ENCODE measurements at regions not wholly inside any gene's neighbourhood (a gene's known extent, or its start where the extent isn't known, plus 50 kb on each side); places are given as distances from the start of the nearest gene placed in this dataset.
"Not testable (repeated sequence)": the region's sequence is repeated elsewhere in the genome, so short reads cannot be mapped to it uniquely, and the experiment has no call there.

- POLR2A ChIA-PET = interaction anchor here (0.6 kb wide), 1 partner anchor 13 kb away, joined by 4 read pairs; no protein-coding TSS in a partner anchor
- TF ChIP-seq, protein P1, sequence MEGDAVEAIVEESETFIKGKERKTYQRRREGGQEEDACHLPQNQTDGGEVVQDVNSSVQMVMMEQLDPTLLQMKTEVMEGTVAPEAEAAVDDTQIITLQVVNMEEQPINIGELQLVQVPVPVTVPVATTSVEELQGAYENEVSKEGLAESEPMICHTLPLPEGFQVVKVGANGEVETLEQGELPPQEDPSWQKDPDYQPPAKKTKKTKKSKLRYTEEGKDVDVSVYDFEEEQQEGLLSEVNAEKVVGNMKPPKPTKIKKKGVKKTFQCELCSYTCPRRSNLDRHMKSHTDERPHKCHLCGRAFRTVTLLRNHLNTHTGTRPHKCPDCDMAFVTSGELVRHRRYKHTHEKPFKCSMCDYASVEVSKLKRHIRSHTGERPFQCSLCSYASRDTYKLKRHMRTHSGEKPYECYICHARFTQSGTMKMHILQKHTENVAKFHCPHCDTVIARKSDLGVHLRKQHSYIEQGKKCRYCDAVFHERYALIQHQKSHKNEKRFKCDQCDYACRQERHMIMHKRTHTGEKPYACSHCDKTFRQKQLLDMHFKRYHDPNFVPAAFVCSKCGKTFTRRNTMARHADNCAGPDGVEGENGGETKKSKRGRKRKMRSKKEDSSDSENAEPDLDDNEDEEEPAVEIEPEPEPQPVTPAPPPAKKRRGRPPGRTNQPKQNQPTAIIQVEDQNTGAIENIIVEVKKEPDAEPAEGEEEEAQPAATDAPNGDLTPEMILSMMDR (IDR thresholded peaks at IDR 0.05; ENCODE audit: unreplicated experiment) = no peak
Observed at GRCh38 chr4:30867427-30867826, 147.3 kb downstream of the PCDH7 start.

DNA sequence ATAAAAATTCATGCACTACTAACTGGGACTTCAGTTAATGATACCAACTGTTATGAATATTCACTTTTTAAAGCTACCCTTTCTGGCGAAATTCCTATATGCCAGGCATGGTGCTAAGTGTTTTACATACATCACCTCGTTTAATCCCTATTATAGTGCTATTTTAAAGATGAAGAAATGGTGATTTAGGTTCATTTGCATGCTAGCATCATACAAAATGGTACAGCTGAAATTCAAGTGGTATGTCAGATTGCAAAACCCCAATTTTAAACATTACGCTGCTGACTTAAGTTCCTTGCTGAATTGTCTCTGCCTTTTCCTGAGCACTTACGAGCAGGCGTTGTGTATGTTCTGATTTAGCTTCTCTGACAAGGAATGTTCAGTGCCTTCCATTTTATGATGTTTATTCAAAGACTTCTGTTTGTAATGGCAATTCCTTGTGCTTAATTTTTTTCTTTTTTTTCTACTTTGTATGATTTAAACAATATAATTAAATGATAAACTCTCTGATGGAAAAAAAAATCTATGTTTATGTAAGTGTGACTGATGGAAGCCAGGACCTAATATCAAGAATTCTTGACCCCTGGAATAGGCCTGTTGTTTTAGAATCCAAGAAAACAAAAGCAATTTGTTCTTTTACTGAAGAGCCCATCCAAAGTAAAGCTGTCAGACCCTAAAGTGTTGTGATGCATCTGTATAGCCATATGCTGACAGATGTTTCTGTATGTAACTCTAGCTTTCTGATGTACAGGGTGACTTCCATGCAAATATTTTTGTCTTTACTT lies 148.1 kb downstream of the PCDH7 start:
- Mint-ChIP-seq H3K4me3 (ENCODE audit: unreplicated experiment) (no peak overlapping the region), H3K36me3 (ENCODE audit: insufficient read depth, unreplicated experiment) (no peaks in the 10 kb centered on the region), H3K27me3 (ENCODE audit: insufficient read depth, unreplicated experiment) (no peaks in the 10 kb centered on the region), H3K27ac (ENCODE audit: low read depth, unreplicated experiment) (no peak overlapping the region), H3K4me1 (ENCODE audit: insufficient read depth, unreplicated experiment) (peaks cover 9% of the 10 kb centered on the region), H3K9me3 (ENCODE audit: unreplicated experiment) (no peaks in the 10 kb centered on the region)
- TF ChIP-seq, protein P1 (IDR thresholded peaks at IDR 0.05; ENCODE audit: unreplicated experiment) = no peak
- intact Hi-C loops (cut with micrococcal nuclease) = loop anchor here (10.0 kb wide), 1 partner anchor 154 kb away; no protein-coding TSS in a partner anchor
- ChIA-PET POLR2A (interaction anchor here (0.5 to 0.7 kb wide), 2 partner anchors 720 to 1116 kb away, joined by 3 to 4 read pairs; no protein-coding TSS in a partner anchor), CTCF (no interaction called here)
- BruUV-seq (replicated peaks) = no TSS peak
- no peak for DNase-seq (ENCODE audit: unreplicated experiment)

More at GRCh38 chr4:30867427-30867826, 147.3 kb downstream of the PCDH7 start:
- no peak for DNase-seq (ENCODE audit: unreplicated experiment)
- Mint-ChIP-seq H3K27ac (ENCODE audit: low read depth, unreplicated experiment) (no peak overlapping the region), H3K36me3 (ENCODE audit: insufficient read depth, unreplicated experiment) (no peaks in the 10 kb centered on the region), H3K9me3 (ENCODE audit: unreplicated experiment) (no peaks in the 10 kb centered on the region), H3K4me1 (ENCODE audit: insufficient read depth, unreplicated experiment) (peaks cover 9% of the 10 kb centered on the region), H3K4me3 (ENCODE audit: unreplicated experiment) (no peak overlapping the region), H3K27me3 (ENCODE audit: insufficient read depth, unreplicated experiment) (no peaks in the 10 kb centered on the region)
- BruUV-seq (replicated peaks) = no TSS peak
- intact Hi-C loops (cut with micrococcal nuclease) = loop anchor here (10.0 kb wide), 1 partner anchor 153 kb away; no protein-coding TSS in a partner anchor
- CTCF ChIA-PET = interaction anchor here (0.6 to 1.1 kb wide), 2 partner anchors 162 to 306 kb away, joined by 3 read pairs; no protein-coding TSS in a partner anchor

GRCh38 chr4:30869387-30869786 lies 149.2 kb downstream of the PCDH7 start:
- POLR2A ChIA-PET; H3K36me3 Mint-ChIP-seq (ENCODE audit: insufficient read depth, unreplicated experiment); H3K4me3 Mint-ChIP-seq (ENCODE audit: unreplicated experiment); H3K27ac Mint-ChIP-seq (ENCODE audit: low read depth, unreplicated experiment); H3K9me3 Mint-ChIP-seq (ENCODE audit: unreplicated experiment); BruUV-seq (replicated peaks); CTCF ChIA-PET; H3K27me3 Mint-ChIP-seq (ENCODE audit: insufficient read depth, unreplicated experiment); DNase-seq (ENCODE audit: unreplicated experiment); H3K4me1 Mint-ChIP-seq (ENCODE audit: insufficient read depth, unreplicated experiment): not testable (repeated sequence)
- intact Hi-C loops (cut with micrococcal nuclease) = loop anchor here (10.0 kb wide), 1 partner anchor 155 kb away; no protein-coding TSS in a partner anchor

DNA sequence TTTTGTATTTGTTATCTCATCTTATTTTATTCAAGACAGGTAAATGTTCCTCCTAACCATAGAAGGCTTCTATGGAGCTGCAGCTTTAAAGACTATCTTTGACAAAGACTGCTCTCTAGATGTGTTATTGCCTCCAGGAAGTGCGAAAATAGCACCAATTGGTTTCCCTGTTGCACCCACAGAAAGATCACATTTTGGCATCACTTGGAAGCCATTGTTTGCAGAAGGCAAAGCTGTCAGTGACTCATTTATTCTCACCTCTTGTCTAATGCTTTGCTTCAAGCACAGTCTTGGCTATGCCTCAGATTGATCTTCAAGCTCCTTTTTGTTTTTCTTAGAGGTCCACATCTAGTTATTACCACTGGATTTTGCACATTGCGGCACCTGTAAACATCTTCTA lies 150.3 kb downstream of the PCDH7 start:
- ChIA-PET POLR2A (interaction anchor here (1.4 kb wide), 1 partner anchor 10 kb away, joined by 4 read pairs; no protein-coding TSS in a partner anchor), CTCF (no interaction called here)
- no peak overlapping the region for H3K4me3 Mint-ChIP-seq (ENCODE audit: unreplicated experiment)
- no peaks in the 10 kb centered on the region for H3K27me3 Mint-ChIP-seq (ENCODE audit: insufficient read depth, unreplicated experiment)
- peak; percentile 36 for DNase-seq (ENCODE audit: unreplicated experiment)
- no peaks in the 10 kb centered on the region for H3K36me3 Mint-ChIP-seq (ENCODE audit: insufficient read depth, unreplicated experiment)
- BruUV-seq (replicated peaks) = no TSS peak
- H3K27ac Mint-ChIP-seq (ENCODE audit: low read depth, unreplicated experiment) = no peak overlapping the region
- intact Hi-C loops (cut with micrococcal nuclease) = no loop called here
- TF ChIP-seq, protein P1 (IDR thresholded peaks at IDR 0.05; ENCODE audit: unreplicated experiment) = no peak
- H3K4me1 Mint-ChIP-seq (ENCODE audit: insufficient read depth, unreplicated experiment) = peaks cover 9% of the 10 kb centered on the region
- no peaks in the 10 kb centered on the region for H3K9me3 Mint-ChIP-seq (ENCODE audit: unreplicated experiment)

All from MCF 10A (cell line).